ENCODE measurements at regions not wholly inside any gene's neighbourhood (a gene's known extent, or its start where the extent isn't known, plus 50 kb on each side); places are given as distances from the start of the nearest gene placed in this dataset.
"Not testable (repeated sequence)": the region's sequence is repeated elsewhere in the genome, so short reads cannot be mapped to it uniquely, and the experiment has no call there.

GRCh38 chr1:80363689-80364475 is 1357.4 kb upstream of the ADGRL4 start:
- DNase-seq (ENCODE audit: low spot score): no peak

DNA sequence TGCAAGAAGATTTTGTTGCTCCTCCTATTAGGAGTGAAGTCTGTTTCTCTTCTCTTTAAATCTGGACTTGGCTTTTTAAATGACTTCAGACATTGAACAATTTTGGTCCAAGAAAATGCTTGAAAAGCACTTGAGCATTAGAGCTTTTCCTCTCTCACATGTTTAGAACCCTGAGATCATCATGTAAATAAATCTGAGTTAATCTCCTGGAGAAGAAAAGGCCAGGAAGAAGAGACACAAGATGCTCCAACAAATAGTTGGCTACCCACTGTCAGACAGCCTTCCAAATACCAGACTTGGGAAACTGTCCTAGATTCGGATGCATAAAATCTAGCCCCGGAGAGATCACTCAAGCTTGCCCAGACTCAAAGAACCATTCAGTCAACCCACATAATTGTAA is 1353.1 kb upstream of the ADGRL4 start:
- DNase-seq (ENCODE audit: low spot score): peak; percentile 6

DNA sequence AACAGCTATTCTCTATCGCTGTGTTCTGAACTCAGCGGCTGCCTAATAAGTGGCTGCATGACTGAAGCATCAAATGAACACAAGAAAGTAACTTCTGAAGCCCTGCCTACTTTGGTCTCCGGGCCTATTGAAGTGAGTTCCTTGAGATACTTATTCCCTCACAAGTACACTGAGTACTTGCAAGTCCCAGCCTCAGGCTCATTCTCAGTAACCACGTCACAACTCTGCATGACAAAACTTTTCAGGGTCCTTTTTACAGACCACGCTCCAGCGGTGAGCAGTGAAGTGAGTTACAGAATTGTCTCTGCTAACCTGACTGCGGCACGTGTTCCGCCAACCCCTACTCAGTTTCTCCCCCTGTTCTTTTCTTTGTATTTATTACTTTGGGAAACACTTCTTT is 1342.7 kb upstream of the ADGRL4 start:
- no peak for DNase-seq (ENCODE audit: low spot score)

GRCh38 chr1:80341021-80341420 is 1334.5 kb upstream of the ADGRL4 start:
- peak; percentile 9 for DNase-seq (ENCODE audit: low spot score)

DNA sequence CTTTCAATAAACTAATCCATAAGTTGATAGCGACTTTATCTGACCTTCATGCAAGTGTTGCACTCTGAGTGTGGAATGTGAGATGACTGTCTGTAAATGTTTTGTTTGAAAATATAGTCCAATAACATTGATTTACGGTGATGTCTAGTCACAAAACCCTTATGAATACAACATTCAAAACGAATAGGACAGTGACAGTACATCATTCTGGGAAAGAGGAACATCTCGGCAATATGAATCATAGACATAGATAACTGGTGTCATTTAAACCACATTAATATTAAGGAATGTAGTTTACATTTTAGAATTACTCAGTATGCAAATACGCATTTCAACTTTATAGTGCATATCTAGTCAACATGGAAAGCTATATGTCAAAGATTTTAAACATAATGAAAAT is 1311.6 kb upstream of the ADGRL4 start:
- no peak for DNase-seq (ENCODE audit: low spot score)

DNA sequence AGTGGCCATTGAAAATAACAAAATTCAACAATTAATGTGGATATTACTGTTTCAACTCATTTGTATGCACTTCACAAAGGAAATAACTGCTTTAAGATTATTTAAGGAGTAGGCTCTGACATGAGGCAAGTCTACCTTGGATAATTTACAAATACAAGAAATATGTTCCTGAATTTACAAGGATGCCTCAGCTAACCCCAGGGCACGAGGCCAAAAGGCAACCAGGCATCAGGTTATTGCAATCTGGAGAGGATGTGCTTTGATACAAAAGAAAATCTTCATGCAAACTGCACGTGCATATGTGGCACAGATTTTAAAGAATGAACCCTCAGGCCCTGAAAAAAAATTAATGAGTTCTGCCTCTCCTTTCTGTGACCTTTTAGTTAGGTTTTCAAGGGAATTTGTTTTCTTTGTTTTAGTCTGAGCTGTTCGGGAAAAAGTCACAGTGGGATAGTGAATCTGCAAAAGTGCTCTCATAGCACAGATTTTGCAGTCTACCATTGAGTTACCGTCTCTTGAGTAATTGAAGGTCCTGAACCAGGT is 1304.2 kb upstream of the ADGRL4 start:
- DNase-seq (ENCODE audit: low spot score): no peak

DNA sequence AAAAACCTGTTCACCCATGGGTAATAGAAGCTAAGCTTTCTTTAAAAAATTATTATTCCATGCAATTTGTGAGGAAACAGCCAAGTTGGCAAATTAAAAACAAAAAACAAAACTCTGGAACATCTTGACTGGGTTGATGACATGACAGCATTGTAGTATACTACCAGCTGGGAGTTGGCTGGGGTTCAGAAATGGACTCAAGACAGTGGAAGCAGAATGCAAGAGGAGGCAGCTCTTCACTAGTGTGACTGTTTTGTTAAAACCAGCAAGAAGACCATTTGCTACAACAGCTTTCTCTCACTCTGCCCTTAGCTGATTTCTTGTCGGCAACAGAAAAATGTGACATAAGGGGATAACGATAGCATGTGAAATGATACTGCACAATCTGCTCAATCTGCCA is 1298.9 kb upstream of the ADGRL4 start:
- no peak for DNase-seq (ENCODE audit: low spot score)

DNA sequence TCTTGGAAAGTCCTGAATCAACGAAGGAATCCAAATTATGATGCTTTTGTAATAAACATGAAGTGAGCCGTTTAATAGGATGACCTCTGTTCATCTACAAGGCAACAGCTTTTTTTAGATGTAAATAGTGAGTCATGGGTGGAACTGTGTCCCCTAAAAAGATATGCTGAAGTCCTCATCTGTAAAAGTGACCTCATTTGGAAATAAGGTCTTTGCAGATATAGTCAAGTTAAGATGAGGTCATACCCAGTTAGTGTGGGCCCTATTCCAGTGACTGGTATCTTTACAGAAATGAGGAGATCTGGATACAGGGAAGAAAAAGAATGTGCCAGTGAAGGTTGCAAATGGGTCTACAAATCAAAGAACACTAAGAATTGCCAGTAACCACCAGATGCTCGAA is 1287.3 kb upstream of the ADGRL4 start:
- DNase-seq (ENCODE audit: low spot score): no peak

DNA sequence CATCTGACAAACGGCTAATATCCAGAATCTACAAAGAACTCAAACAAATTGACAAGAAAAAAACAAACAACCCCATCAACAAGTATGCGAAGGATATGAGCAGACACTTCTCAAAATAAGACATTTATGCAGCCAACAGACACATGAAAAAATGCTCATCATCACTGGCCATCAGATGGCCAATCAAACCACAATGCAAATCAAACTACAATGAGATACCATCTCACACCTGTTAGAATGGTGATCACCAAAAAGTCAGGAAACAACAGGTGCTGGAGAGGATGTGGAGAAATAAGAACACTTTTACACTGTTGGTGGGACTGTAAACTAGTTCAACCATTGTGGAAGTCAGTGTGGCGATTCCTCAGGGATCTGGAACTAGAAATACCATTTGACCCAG is 1282.2 kb upstream of the ADGRL4 start:
- DNase-seq (ENCODE audit: low spot score): not testable (repeated sequence)

GRCh38 chr1:80282536-80282935 is 1276.0 kb upstream of the ADGRL4 start:
- no peak for DNase-seq (ENCODE audit: low spot score)

- no peak for DNase-seq (ENCODE audit: low spot score)
Measured at GRCh38 chr1:80278936-80279335, 1272.4 kb upstream of the ADGRL4 start.

DNA sequence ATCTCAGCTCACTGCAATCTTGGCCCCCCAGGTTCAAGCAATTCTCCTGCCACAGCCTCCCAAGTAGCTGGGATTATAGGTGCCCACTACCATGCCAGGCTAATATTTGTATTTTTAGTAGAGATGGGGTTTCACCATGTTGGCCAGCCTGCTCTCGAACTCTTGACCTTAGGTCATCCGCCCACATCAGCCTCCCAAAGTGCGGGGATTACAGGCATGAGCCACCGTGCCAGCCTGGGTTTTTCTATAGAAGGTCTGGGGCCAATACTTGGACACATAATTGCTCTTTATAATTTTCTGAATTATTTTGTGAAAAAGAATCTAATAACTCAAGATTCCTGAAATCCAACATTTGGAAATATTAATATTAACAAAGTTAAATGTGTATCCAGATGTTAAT is 1267.7 kb upstream of the ADGRL4 start:
- DNase-seq (ENCODE audit: low spot score): no peak

GRCh38 chr1:80272495-80272894 is 1266.0 kb upstream of the ADGRL4 start:
- no peak for DNase-seq (ENCODE audit: low spot score)

- DNase-seq (ENCODE audit: low spot score): peak; percentile 65
Measured at GRCh38 chr1:80258659-80259058, 1252.1 kb upstream of the ADGRL4 start.

- no peak for DNase-seq (ENCODE audit: low spot score)
Measured at GRCh38 chr1:80251591-80251990, 1245.1 kb upstream of the ADGRL4 start.

GRCh38 chr1:80251171-80251570 is 1244.6 kb upstream of the ADGRL4 start:
- no peak for DNase-seq (ENCODE audit: low spot score)

- no peak for DNase-seq (ENCODE audit: low spot score)
Measured at GRCh38 chr1:80250573-80251168, 1244.1 kb upstream of the ADGRL4 start.

- DNase-seq (ENCODE audit: low spot score): no peak
Measured at GRCh38 chr1:80249699-80250098, 1243.2 kb upstream of the ADGRL4 start.

GRCh38 chr1:80248886-80249285 is 1242.4 kb upstream of the ADGRL4 start:
- DNase-seq (ENCODE audit: low spot score): no peak

- no peak for DNase-seq (ENCODE audit: low spot score)
Measured at GRCh38 chr1:80245813-80246212, 1239.3 kb upstream of the ADGRL4 start.

GRCh38 chr1:80244372-80244771 is 1237.8 kb upstream of the ADGRL4 start:
- DNase-seq (ENCODE audit: low spot score): no peak

DNA sequence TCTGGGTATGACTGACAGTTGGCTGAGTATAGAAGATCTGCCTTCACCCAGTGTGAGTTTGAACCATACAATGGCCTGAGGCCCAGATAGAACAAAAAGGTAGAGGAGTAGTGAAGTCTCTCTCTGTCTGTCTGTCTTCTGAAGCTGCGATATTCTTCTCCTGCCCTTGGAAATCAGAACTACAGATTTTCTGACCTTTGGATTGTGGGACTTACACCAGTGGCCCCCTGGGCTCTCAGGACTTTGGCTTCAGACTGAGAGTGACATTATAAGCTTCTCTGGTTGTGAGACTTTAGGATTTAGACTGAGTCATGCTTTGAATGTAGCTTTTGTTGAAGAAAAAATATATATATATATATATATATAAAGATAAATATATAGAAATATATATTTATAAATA is 1235.0 kb upstream of the ADGRL4 start:
- DNase-seq (ENCODE audit: low spot score): no peak

DNA sequence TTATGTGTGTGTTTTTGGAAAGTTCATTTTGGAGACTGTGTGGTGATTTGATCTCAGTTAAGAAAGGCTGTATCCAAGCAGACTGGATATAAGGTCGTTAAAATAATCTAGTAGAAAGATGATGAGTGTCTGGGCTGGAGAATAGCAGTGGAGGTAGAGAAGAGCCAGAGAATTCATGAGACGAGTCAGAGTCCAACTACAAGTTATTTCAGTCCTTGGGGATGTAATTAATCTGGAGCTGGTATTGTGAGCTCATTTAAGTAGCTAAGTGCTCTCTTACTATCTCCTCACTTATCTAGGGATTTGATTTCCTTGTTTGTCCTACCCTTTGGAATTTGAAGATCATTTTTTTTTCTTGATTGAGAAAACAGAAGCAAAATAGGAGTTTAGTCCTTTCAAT is 1219.0 kb upstream of the ADGRL4 start:
- peak; percentile 40 for DNase-seq (ENCODE audit: low spot score)
